Neural progenitor cell (in vitro differentiated cells): ENCODE measurements at regions not wholly inside any gene's neighbourhood (a gene's known extent, or its start where the extent isn't known, plus 50 kb on each side); places are given as distances from the start of the nearest gene placed in this dataset.

ENCODE experiments used
- DNase-seq: peaks from one replicate; pipeline ENCODE4 v3.0.0-alpha.2; 2016; ENCODE audit warnings: low spot score
- H2AFZ ChIP-seq: fragments of 200-600 bp; sonication (generic); replicated peaks from 2 replicates; pipeline ENCODE4 v1.6.1; 2016; ENCODE audit warnings: antibody characterized with exemption
- H3F3A ChIP-seq: fragments of 200-600 bp; sonication (generic); 2 replicates; pipeline ENCODE4 v1.6.1; 2016; ENCODE audit warnings: antibody characterized with exemption, low read depth
- H3K27ac ChIP-seq: fragments of 200-600 bp; sonication (generic); 2 replicates; pipeline ENCODE4 v1.5.1; 2016; ENCODE audit warnings: mild to moderate bottlenecking
- H3K27me3 ChIP-seq: fragments of 200-600 bp; sonication (generic); 2 replicates; pipeline ENCODE4 v1.6.1; 2016; ENCODE audit warnings: mild to moderate bottlenecking, moderate library complexity
- H3K36me3 ChIP-seq: fragments of 200-600 bp; sonication (generic); 2 replicates; pipeline ENCODE4 v1.5.1; 2016
- H3K4me1 ChIP-seq: fragments of 200-600 bp; sonication (generic); 2 replicates; pipeline ENCODE4 v1.6.1; 2016; ENCODE audit warnings: mixed run types
- H3K4me2 ChIP-seq: fragments of 200-600 bp; sonication (generic); 2 replicates; pipeline ENCODE4 v1.6.1; 2016
- H3K4me3 ChIP-seq: fragments of 200-600 bp; sonication (generic); 2 replicates; pipeline ENCODE4 v1.5.1; 2016
- H3K79me2 ChIP-seq: fragments of 200-600 bp; sonication (generic); 2 replicates; pipeline ENCODE4 v1.6.1; 2016; ENCODE audit warnings: low read depth
- H3K9ac ChIP-seq: fragments of 200-600 bp; sonication (generic); 2 replicates; pipeline ENCODE4 v1.6.1; 2016
- H3K9me3 ChIP-seq: fragments of 200-600 bp; sonication (generic); 2 replicates; pipeline ENCODE4 v1.5.1; 2016; ENCODE audit warnings: low read depth
- H4K20me1 ChIP-seq: fragments of 200-600 bp; sonication (generic); 2 replicates; pipeline ENCODE4 v1.6.1; 2016; ENCODE audit warnings: low read depth
- H3K27ac Mint-ChIP-seq: 3 replicates; pipeline ENCODE4 v1.8.0; 2021; ENCODE audit warnings: mixed read lengths
- H3K27me3 Mint-ChIP-seq: 2 replicates; pipeline ENCODE4 v1.8.0; 2022; ENCODE audit warnings: low read depth, mild to moderate bottlenecking, inconsistent platforms, moderate library complexity, mixed read lengths; ENCODE audit not compliant: insufficient read depth
- H3K36me3 Mint-ChIP-seq: 3 replicates; pipeline ENCODE4 v1.8.0; 2021; ENCODE audit warnings: mixed read lengths
- H3K4me1 Mint-ChIP-seq: 3 replicates; pipeline ENCODE4 v1.8.0; 2021; ENCODE audit warnings: mixed read lengths
- H3K4me3 Mint-ChIP-seq: 3 replicates; pipeline ENCODE4 v1.8.0; 2021; ENCODE audit warnings: mild to moderate bottlenecking, moderate library complexity, mixed read lengths
- H3K9me3 Mint-ChIP-seq: 3 replicates; pipeline ENCODE4 v1.8.0; 2020; ENCODE audit warnings: mixed read lengths
- CTCF ChIP-seq: fragments of 200-600 bp; sonication (generic); IDR thresholded peaks from 2 replicates; pipeline ENCODE4 v1.5.1; 2017; ENCODE audit warnings: antibody characterized with exemption, mild to moderate bottlenecking
- EZH2 ChIP-seq: fragments of 200-600 bp; sonication (generic); IDR thresholded peaks from 2 replicates; pipeline ENCODE4 v1.6.1; 2017; ENCODE audit warnings: antibody characterized with exemption, mild to moderate bottlenecking, moderate library complexity
- EZH2phosphoT487 ChIP-seq: fragments of 200-600 bp; sonication (generic); IDR thresholded peaks from 2 replicates; pipeline ENCODE4 v1.6.1; 2017; ENCODE audit warnings: antibody characterized with exemption

GRCh38 chr14:101426466-101426865 is 134.8 kb upstream of the DIO3 start:
- no peaks in the 10 kb centered on the region for H4K20me1 ChIP-seq
- H3K36me3 ChIP-seq, result no peaks in the 10 kb centered on the region
- Mint-ChIP-seq H3K27ac (no peak overlapping the region), H3K4me1 (no peaks in the 10 kb centered on the region), H3K27me3 (peaks cover 4% of the 10 kb centered on the region), H3K4me3 (no peak overlapping the region), H3K36me3 (peaks cover 2% of the 10 kb centered on the region), H3K9me3 (peaks cover 17% of the 10 kb centered on the region)
- H3K27ac ChIP-seq, result no peak overlapping the region
- H3K9ac ChIP-seq, result no peak overlapping the region
- no peak for DNase-seq
- no peaks in the 10 kb centered on the region for H3K27me3 ChIP-seq
- TF ChIP-seq CTCF, result no peak
- TF ChIP-seq EZH2, result no peak
- TF ChIP-seq EZH2phosphoT487, result no peak
- no peaks in the 10 kb centered on the region for H3F3A ChIP-seq
- H2AFZ ChIP-seq, result no peak overlapping the region
- no peaks in the 10 kb centered on the region for H3K9me3 ChIP-seq
- H3K4me3 ChIP-seq, result no peak overlapping the region
- no peaks in the 10 kb centered on the region for H3K4me1 ChIP-seq
- no peaks in the 10 kb centered on the region for H3K79me2 ChIP-seq
- H3K4me2 ChIP-seq, result no peak overlapping the region

- Histone ChIP-seq H3K27me3 (no peaks in the 10 kb centered on the region), H3K9ac (no peak overlapping the region), H3K4me2 (no peak overlapping the region), H3K4me1 (no peaks in the 10 kb centered on the region), H3K27ac (no peak overlapping the region), H2AFZ (no peak overlapping the region), H4K20me1 (no peaks in the 10 kb centered on the region), H3K9me3 (no peaks in the 10 kb centered on the region), H3F3A (no peaks in the 10 kb centered on the region), H3K79me2 (no peaks in the 10 kb centered on the region), H3K36me3 (no peaks in the 10 kb centered on the region), H3K4me3 (no peak overlapping the region)
- no peak overlapping the region for H3K4me3 Mint-ChIP-seq
- TF ChIP-seq EZH2 (no peak), EZH2phosphoT487 (no peak), CTCF (no peak)
- peaks cover 16% of the 10 kb centered on the region for H3K9me3 Mint-ChIP-seq
- H3K36me3 Mint-ChIP-seq, result peaks cover 2% of the 10 kb centered on the region
- no peaks in the 10 kb centered on the region for H3K4me1 Mint-ChIP-seq
- DNase-seq, result no peak
- peaks cover 4% of the 10 kb centered on the region for H3K27me3 Mint-ChIP-seq
- H3K27ac Mint-ChIP-seq, result no peak overlapping the region
These were observed 132.9 kb upstream of the DIO3 start for GRCh38 chr14:101428409-101428808.

- H3K4me3 ChIP-seq, result no peak overlapping the region
- no peaks in the 10 kb centered on the region for H4K20me1 ChIP-seq
- TF ChIP-seq EZH2phosphoT487, result no peak
- no peak for TF ChIP-seq CTCF
- no peak for TF ChIP-seq EZH2
- Mint-ChIP-seq H3K9me3 (peaks cover 2% of the 10 kb centered on the region), H3K27me3 (peaks cover 7% of the 10 kb centered on the region), H3K4me3 (no peak overlapping the region), H3K27ac (no peak overlapping the region), H3K4me1 (peaks cover 4% of the 10 kb centered on the region), H3K36me3 (no peaks in the 10 kb centered on the region)
- H3K27me3 ChIP-seq, result no peaks in the 10 kb centered on the region
- no peaks in the 10 kb centered on the region for H3F3A ChIP-seq
- no peaks in the 10 kb centered on the region for H3K36me3 ChIP-seq
- H3K9ac ChIP-seq, result no peak overlapping the region
- H3K9me3 ChIP-seq, result no peaks in the 10 kb centered on the region
- H3K27ac ChIP-seq, result no peak overlapping the region
- DNase-seq, result no peak
- H3K4me1 ChIP-seq, result peaks cover 3% of the 10 kb centered on the region
- H3K4me2 ChIP-seq, result no peak overlapping the region
- no peak overlapping the region for H2AFZ ChIP-seq
- H3K79me2 ChIP-seq, result no peaks in the 10 kb centered on the region
These were observed 125.7 kb upstream of the DIO3 start for GRCh38 chr14:101435546-101435945.
